Stomach smooth muscle (tissue), 2 donors: ENCODE measurements at regions not wholly inside any gene's neighbourhood (a gene's known extent, or its start where the extent isn't known, plus 50 kb on each side); places are given as distances from the start of the nearest gene placed in this dataset.

Experiments
- H3K27ac ChIP-seq: one replicate; pipeline ENCODE4 v1.7.0; 2013; ENCODE audit warnings: mild to moderate bottlenecking, low read length, inconsistent platforms
- H3K27me3 ChIP-seq, 2 donors: one replicate each; pipeline ENCODE4 v1.7.0; 2013; ENCODE audit warnings: low read length in 2 of 2; ENCODE audit not compliant: insufficient read depth in 2 of 2, control insufficient read depth in 1 of 2
- H3K36me3 ChIP-seq, 2 donors: one replicate each; pipeline ENCODE4 v1.7.0; 2013; ENCODE audit warnings: low read length in 2 of 2; ENCODE audit not compliant: control insufficient read depth in 2 of 2, insufficient read depth in 2 of 2
- H3K4me1 ChIP-seq: one replicate; pipeline ENCODE4 v1.7.0; 2013; ENCODE audit warnings: low read length; ENCODE audit not compliant: control insufficient read depth, insufficient read depth
- H3K4me3 ChIP-seq, 2 donors: one replicate each; pipeline ENCODE4 v1.7.0; 2013; ENCODE audit warnings: low read length in 2 of 2
- H3K9ac ChIP-seq, 2 donors: one replicate each; pipeline ENCODE4 v1.7.0; 2013; ENCODE audit warnings: low read length in 2 of 2, mild to moderate bottlenecking in 1 of 2
- H3K9me3 ChIP-seq, 2 donors: one replicate each; pipeline ENCODE4 v1.7.0; 2013; ENCODE audit warnings: low read length in 2 of 2; ENCODE audit not compliant: control insufficient read depth in 2 of 2
- donor health status: healthy.
- donor health status: Pancreatic carcinoma.

GRCh38 chr6:141682391-141682790 is 450.3 kb upstream of the GJE1 start:
- H3K27me3 ChIP-seq, result no peaks in the 10 kb centered on the region
- no peaks in the 10 kb centered on the region for H3K9me3 ChIP-seq
- H3K4me3 ChIP-seq, result no peak overlapping the region
- no peaks in the 10 kb centered on the region for H3K4me1 ChIP-seq
- no peaks in the 10 kb centered on the region for H3K36me3 ChIP-seq
- H3K9ac ChIP-seq, result no peak overlapping the region
- no peak overlapping the region for H3K27ac ChIP-seq

DNA sequence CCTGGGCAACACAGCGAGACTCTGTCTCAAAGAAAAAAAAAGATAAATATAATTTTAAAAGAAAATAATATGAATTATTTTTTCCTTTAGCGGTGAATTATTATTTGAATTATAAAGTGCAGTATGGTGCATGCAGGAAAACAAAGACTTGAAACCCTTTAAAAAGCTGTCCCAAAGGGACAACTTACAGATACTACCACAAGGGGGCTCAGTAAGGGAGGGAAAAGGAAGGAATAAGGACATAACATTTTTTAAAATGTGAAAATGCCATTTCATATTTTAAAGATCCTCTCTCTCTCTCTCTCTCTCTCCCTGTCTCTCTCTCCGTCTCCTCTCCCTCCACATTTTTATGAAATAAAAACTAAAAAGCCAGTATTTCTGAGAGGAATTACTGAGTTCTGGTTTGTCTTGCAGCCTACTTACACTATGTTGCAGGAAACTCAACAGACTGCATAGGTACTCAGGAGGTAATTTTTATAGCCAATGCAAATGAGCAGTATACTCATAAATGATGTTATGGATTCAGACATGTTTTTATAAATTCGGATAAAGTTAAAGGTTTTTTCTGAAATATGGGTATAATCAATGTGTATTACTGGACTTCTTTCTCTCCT is 455.0 kb upstream of the GJE1 start:
- Histone ChIP-seq H3K9me3 (no peaks in the 10 kb centered on the region), H3K36me3 (no peaks in the 10 kb centered on the region)

GRCh38 chr6:141675957-141676356 is 456.8 kb upstream of the GJE1 start:
- Histone ChIP-seq H3K4me3 (no peak overlapping the region), H3K9ac (no peak overlapping the region), H3K36me3 (no peaks in the 10 kb centered on the region), H3K4me1 (no peaks in the 10 kb centered on the region), H3K9me3 (no peaks in the 10 kb centered on the region), H3K27ac (no peak overlapping the region), H3K27me3 (no peaks in the 10 kb centered on the region)

More for the DNA sequence above, 455.0 kb upstream of the GJE1 start:
- H3K27me3 ChIP-seq, result no peaks in the 10 kb centered on the region
- no peaks in the 10 kb centered on the region for H3K4me1 ChIP-seq
- H3K4me3 ChIP-seq, result no peak overlapping the region
- H3K27ac ChIP-seq, result no peak overlapping the region
- H3K9ac ChIP-seq, result no peak overlapping the region

GRCh38 chr6:141669141-141669540 is 463.6 kb upstream of the GJE1 start:
- Histone ChIP-seq H3K4me3 (no peak overlapping the region), H3K4me1 (no peaks in the 10 kb centered on the region), H3K27ac (no peak overlapping the region), H3K27me3 (no peaks in the 10 kb centered on the region), H3K36me3 (no peaks in the 10 kb centered on the region), H3K9ac (no peak overlapping the region), H3K9me3 (no peaks in the 10 kb centered on the region)

GRCh38 chr6:141667580-141668309 is 465.0 kb upstream of the GJE1 start:
- H3K9me3 ChIP-seq, result no peaks in the 10 kb centered on the region
- H3K27me3 ChIP-seq, result no peaks in the 10 kb centered on the region
- no peaks in the 10 kb centered on the region for H3K36me3 ChIP-seq
- no peak overlapping the region for H3K4me3 ChIP-seq
- no peak overlapping the region for H3K9ac ChIP-seq
- H3K27ac ChIP-seq, result no peak overlapping the region
- H3K4me1 ChIP-seq, result no peaks in the 10 kb centered on the region

DNA sequence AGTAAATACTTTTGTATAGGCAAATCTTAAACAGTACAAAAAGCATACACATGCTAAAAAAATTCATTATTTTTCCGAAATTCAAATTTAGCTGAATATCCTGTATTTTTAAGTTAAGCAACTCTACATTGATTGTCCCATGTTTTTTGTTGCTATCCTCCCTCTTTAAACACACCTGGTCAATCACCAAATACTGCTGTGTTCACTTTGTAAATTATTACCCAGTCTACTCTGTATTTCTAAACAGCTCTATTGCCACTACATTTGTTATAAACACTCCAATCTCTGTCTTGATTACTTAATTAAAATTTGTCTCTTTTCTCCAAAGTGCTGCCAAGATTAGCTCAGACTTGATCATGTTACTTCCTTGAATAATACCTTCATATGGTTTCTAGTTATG is 466.5 kb upstream of the GJE1 start:
- no peaks in the 10 kb centered on the region for H3K27me3 ChIP-seq

GRCh38 chr6:141664744-141665143 is 468.0 kb upstream of the GJE1 start:
- Histone ChIP-seq H3K9me3 (no peaks in the 10 kb centered on the region), H3K27me3 (no peaks in the 10 kb centered on the region), H3K27ac (no peak overlapping the region), H3K4me1 (no peaks in the 10 kb centered on the region), H3K4me3 (no peak overlapping the region), H3K36me3 (no peaks in the 10 kb centered on the region), H3K9ac (no peak overlapping the region)

More for the DNA sequence above, 466.5 kb upstream of the GJE1 start:
- no peaks in the 10 kb centered on the region for H3K9me3 ChIP-seq
- H3K4me3 ChIP-seq, result no peak overlapping the region
- no peaks in the 10 kb centered on the region for H3K36me3 ChIP-seq
- no peak overlapping the region for H3K9ac ChIP-seq
- no peak overlapping the region for H3K27ac ChIP-seq
- H3K4me1 ChIP-seq, result no peaks in the 10 kb centered on the region

GRCh38 chr6:141659582-141659981 is 473.1 kb upstream of the GJE1 start:
- Histone ChIP-seq H3K27me3 (no peaks in the 10 kb centered on the region), H3K4me3 (no peak overlapping the region), H3K9me3 (no peaks in the 10 kb centered on the region), H3K36me3 (no peaks in the 10 kb centered on the region), H3K4me1 (no peaks in the 10 kb centered on the region), H3K9ac (no peak overlapping the region), H3K27ac (no peak overlapping the region)

DNA sequence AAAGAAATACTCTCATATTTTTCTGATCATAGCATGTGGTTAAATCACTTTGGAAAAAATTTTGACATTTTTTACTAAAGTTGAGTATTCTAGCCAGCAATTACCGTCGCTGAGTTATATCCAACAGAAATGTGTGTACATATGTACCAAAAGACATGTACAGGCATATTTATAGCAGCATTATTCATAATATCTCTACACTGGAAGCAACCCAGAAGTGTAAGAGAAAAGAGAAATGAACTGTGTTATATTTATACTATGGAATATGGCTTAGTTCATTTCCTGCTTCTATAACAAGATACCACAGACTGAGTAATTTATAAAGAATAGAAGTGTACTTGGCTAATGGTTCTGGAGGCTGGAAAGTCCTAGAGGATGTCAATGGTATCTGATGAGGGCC is 474.0 kb upstream of the GJE1 start:
- Histone ChIP-seq H3K27me3 (no peaks in the 10 kb centered on the region), H3K27ac (no peak overlapping the region), H3K4me1 (no peaks in the 10 kb centered on the region), H3K9ac (no peak overlapping the region), H3K9me3 (no peaks in the 10 kb centered on the region), H3K36me3 (no peaks in the 10 kb centered on the region), H3K4me3 (no peak overlapping the region)

DNA sequence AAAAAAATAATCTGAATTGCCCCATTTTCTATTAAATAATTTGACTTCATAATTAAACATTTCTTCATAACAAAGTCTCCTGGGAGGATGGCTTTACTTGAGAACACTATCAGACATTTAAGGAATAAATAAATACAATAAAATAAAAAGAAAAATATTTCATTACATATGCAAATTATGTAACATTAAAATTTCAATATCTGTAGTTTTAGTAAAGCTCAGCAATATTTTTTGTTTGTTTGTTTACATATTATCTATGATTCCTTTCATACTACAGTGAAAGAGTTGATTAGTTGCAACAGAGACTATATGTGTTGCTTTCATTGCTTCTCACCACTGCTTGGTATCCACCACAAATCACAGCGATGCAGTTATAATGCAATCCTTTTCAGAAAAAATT is 474.9 kb upstream of the GJE1 start:
- Histone ChIP-seq H3K36me3 (no peaks in the 10 kb centered on the region), H3K27me3 (no peaks in the 10 kb centered on the region), H3K4me1 (no peaks in the 10 kb centered on the region), H3K9ac (no peak overlapping the region), H3K9me3 (no peaks in the 10 kb centered on the region), H3K4me3 (no peak overlapping the region), H3K27ac (no peak overlapping the region)

GRCh38 chr6:141653590-141653989 is 479.1 kb upstream of the GJE1 start:
- no peaks in the 10 kb centered on the region for H3K4me1 ChIP-seq
- H3K9me3 ChIP-seq, result no peaks in the 10 kb centered on the region
- H3K9ac ChIP-seq, result no peak overlapping the region
- no peak overlapping the region for H3K4me3 ChIP-seq
- H3K36me3 ChIP-seq, result no peaks in the 10 kb centered on the region
- H3K27me3 ChIP-seq, result no peaks in the 10 kb centered on the region
- H3K27ac ChIP-seq, result no peak overlapping the region
